HG02588 (cell line): ENCODE measurements at regions not wholly inside any gene's neighbourhood (a gene's known extent, or its start where the extent isn't known, plus 50 kb on each side); places are given as distances from the start of the nearest gene placed in this dataset.
"Not testable (repeated sequence)": the region's sequence is repeated elsewhere in the genome, so short reads cannot be mapped to it uniquely, and the experiment has no call there.

ENCODE experiments used
- ATAC-seq: cut with Tn5 transposase; IDR thresholded peaks from one replicate; pipeline ENCODE4 v1.9.1; 2021; ENCODE audit warnings: mild to moderate bottlenecking, moderate library complexity; ENCODE audit not compliant: unreplicated experiment

DNA sequence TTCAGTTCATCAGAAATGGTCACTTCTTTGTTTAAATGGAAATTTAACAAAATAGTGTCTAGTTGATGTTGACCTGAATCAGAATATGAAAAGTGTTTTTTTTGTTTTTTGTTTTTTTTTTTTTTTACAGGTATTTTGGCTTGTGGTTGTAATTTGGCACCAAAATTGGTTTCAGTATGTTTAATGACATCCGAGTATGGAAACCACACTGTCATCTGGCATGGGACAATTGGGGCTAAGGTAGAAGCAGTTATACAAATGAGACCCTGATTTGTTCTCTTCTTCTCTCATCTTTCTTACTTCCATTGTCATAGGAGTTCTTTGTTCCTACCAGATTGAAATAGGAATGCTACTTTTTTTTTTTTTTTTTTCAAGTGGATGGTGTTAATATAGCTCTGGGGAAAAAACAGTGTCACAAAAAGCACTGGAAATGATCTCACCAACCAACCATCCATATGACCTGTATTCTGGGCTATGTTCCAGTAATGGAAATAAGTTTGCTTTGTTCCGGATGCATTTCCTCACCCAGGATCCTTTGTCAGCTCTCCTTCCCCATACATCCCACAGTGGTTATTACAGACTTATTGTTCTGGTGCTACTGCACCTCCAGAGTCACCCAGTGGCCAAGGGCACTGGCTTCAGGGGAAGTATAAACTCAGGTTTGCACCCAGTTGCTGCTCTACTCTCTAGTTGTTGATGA is 95.8 kb downstream of the ATXN3L start:
- ATAC-seq: no peak

DNA sequence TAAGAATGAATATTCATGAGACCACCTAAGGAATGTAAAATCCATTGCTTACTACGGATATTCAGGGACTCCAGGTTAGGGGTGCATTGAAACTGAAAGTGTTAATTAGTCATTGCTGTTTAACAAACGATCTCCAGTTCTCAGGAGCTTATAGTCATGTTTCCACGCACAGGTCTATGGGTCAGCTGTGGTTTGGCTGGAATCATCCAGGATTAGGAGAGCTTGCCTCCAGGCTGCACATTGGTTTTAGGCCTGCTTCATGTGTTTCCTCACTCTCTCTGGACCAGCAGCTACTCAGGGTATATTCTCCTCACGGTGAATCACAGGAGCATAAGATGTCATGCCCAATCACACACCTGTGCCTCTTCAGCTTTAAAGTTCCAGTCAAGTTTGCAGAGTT is 98.9 kb downstream of the ATXN3L start:
- no peak for ATAC-seq

DNA sequence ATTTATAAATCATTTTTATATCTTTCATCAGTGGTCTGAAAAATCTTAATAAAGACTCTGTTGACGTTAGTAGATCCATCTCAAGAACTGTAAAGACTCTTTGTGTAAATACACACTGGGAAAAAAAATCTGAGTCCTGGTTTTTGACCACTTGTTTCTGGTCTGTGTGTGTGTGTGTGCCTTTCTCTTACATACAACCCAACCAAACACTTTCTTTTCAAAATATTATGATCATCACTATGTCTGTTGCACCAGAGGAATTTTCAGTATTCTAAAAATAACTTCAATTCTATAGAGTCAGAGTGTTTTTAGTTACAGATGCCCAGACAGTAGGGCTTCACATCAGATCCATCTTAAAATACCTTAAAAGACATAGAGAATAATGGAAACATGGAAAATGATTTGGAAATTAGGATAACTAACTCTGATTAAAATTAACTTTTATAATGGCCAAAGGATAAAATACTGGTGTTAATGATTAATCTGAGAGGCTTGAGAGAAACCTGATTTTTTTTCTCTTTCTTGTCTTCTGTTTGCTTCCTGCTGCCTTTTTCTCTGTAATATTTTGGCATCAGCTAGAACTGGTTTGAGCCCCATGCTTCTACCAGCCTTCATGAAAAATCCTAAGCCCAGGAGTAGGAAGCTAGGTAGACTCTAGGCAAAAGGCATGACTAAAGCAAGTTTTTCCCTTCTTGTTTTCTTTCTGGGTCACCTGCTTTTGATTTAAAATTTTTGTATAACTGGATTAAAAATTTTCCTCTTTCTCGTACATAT is 99.7 kb downstream of the ATXN3L start:
- no peak for ATAC-seq

- no peak for ATAC-seq
Observed at GRCh38 chrX:13218758-13219157, 101.1 kb downstream of the ATXN3L start.

- no peak for ATAC-seq
Observed at GRCh38 chrX:13216139-13216538, 103.7 kb downstream of the ATXN3L start.

DNA sequence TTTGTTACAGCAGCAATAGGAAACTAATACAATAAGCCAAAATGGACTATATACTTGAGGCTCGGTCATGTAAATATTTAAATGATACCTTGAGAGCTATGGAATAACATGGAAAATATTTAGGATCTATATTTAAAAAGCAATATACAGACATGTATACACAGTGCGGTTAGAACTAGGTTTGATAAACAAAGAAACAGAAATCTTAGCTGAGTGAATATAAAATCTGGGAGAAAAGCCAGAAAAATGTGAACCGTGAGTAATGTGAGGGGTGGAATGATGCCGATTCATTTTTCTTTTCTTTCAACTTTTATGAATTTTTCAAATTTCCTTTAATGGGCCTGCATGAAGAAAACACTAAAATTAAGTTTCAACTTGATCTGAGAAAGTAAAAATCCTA is 104.1 kb downstream of the ATXN3L start:
- ATAC-seq: no peak

GRCh38 chrX:13212191-13212651 is 107.6 kb downstream of the ATXN3L start:
- no peak for ATAC-seq

- not testable (repeated sequence) for ATAC-seq
Observed at GRCh38 chrX:13210142-13210541, 109.7 kb downstream of the ATXN3L start.

GRCh38 chrX:13209704-13210103 is 110.1 kb downstream of the ATXN3L start:
- not testable (repeated sequence) for ATAC-seq

DNA sequence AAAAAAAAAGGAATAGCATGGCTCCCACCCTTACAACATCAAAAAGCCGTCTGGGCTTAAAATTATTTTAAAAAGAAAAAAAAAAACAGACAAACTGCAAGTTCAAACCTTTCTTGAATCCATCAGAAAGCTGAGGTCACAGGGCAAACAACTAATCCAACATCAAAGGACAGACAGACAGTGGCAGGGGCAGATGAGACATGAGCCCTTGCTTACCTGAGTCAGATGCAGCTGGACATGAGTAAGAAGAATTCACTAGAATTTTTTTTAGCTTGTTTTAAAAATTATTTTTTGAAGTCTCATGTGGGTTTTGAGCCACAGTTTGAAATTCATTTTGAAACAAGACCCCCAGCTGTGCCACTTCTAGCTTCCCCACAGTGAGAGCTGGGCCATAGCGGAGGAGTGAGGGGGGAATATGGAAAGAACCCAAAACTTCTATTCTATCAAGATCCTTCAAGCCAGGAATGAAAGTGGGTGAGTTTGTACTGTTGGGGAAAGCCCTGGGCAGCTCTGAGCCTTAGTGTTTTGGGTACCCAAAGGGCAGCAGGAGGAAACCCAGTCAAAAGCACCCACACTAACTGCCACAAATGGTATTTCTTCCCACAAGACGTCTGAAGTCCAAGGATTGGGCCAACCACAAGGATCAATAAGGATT is 111.4 kb downstream of the ATXN3L start:
- ATAC-seq: no peak

DNA sequence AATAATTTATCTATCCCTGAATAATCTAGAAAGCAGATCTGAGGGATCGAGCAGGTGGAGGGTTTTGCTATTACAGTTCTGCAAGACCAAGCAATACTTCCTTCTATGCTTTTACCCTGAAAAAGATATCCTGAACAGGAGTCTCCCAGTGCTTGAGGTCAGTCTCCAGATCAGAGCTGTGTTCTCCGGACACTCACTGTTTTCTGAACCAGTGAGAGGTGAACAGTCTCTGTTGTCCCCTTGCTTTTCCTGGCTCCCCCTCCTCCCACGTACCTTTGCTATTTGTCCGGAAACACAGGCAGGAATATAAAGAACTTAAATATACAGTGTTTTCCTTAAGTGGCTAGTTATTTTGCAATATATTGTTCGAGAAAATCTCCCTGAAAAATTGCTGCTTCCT is 116.6 kb downstream of the ATXN3L start:
- no peak for ATAC-seq

DNA sequence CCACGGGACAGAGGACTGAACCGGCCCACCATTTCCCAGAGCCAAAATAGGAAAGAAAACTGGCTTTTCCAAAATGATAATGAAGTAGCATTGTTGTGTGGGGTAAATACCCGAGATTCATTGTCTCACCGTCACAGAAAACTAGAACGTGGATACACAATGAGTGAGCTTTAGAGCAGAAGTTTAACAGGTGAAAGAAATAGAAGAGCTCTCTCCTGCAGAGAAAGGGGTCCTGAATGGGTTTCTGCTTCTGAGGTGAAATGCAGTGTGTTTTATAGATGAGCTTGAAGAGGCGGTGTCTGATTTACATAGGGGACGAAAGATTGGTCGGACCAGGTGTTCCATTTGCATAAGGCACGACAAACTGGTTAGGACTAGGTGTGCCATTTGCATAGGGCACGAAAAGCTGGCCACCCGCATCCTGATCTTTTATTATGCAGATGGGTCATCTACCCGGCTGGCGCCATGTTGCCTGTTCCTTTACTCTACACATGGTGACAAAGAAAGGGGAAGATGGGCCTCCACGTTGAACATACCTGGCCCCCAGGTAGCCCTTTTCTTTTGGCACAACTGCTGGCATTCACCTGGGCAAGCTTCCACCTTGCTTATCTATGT is 118.1 kb downstream of the ATXN3L start:
- ATAC-seq: no peak

DNA sequence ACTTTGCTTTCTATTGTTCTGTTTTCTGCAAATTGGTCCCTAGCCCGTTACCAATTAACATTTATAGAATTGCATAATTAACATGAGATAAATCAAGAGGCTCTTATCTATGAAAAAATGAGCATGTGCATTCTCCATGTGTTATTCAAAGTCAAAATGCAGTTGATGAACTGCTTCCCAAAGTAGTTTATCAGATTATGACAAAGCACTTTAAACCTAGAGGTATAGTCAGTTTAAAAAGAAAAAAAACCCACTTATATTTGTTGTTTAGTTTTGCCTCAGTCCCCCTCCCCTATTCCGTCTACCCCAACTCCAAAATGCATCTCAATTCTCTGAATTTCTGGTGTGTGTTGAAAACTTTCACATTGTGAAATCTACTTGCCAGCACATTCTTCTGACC is 119.5 kb downstream of the ATXN3L start:
- no peak for ATAC-seq

- no peak for ATAC-seq
Observed at GRCh38 chrX:13198762-13199064, 121.1 kb downstream of the ATXN3L start.

- ATAC-seq: no peak
Observed at GRCh38 chrX:13198056-13198761, 121.6 kb downstream of the ATXN3L start.

DNA sequence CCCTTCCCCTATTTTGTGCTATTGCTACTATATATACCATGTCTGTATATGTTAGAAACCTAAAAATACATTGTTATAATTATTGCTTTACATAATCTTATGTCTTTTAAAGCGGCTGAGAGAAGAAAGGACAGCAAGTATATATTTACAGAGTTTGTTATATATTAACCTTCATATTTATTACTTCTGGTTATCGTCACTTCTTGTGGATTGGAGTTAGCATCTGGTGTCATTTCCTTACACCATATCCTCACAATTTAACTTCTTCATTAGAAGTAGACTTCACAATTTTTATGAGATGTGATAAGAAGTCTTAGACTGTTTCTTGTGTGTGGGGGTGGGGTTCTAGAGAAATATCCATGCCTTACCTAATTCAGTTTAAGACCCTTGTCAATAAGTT is 123.1 kb downstream of the ATXN3L start:
- no peak for ATAC-seq

DNA sequence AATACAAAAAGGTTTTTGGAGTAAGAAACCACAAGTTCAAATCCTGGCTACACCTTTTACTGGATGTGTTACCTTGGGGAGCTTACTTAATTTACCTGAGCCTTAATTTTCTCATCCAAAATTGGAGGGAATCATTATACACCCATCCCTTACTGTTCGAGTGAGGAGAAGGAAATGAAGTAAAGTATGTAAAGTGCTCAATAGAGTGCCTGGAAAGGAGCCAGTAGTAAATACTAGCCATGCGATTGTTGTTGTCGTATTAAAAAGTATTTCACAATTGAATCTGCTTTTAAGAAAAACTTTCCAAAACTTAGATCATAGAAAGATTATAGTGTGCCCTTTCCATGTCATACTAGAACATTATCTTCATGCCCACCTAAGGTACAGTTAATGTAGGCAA is 124.5 kb downstream of the ATXN3L start:
- no peak for ATAC-seq

- no peak for ATAC-seq
Observed at GRCh38 chrX:13194291-13195103, 125.4 kb downstream of the ATXN3L start.

DNA sequence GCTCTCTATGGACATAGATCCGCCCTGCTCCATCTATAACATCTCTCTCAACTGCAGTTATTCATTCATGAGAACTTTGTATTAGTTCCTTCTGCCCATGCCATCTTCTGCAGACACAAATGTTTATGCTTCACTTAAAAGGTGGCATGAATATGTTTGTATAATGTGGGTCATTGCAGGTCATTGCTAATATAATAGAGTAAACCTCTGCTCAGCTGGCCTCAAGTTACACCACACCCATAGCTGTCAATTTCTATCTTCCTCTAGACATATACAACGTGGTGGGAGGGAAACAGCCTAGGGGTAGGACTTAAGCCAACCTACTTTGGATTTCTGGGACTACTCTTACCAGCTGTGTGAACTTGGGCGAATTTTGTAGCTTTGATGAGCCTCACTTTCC is 129.8 kb downstream of the ATXN3L start:
- no peak for ATAC-seq

GRCh38 chrX:13189380-13189779 is 130.5 kb downstream of the ATXN3L start:
- ATAC-seq: no peak
